SKM-1 (cell line): ENCODE measurements at regions not wholly inside any gene's neighbourhood (a gene's known extent, or its start where the extent isn't known, plus 50 kb on each side); places are given as distances from the start of the nearest gene placed in this dataset.
"Not testable (repeated sequence)": the region's sequence is repeated elsewhere in the genome, so short reads cannot be mapped to it uniquely, and the experiment has no call there.

Source experiments
- DNase-seq: peaks from one replicate; lab custom pipeline; 2025; ENCODE audit not compliant: unreplicated experiment; lab: John Stamatoyannopoulos, UW

- DNase-seq, result no peak
Observed at GRCh38 chr4:188719794-188720193, 580.6 kb downstream of the TRIML1 start.

- DNase-seq, result no peak
Observed at GRCh38 chr4:188722911-188723310, 583.7 kb downstream of the TRIML1 start.

GRCh38 chr4:188727746-188728145, 588.5 kb downstream of the TRIML1 start:
- DNase-seq, result no peak

- DNase-seq, result no peak
Observed at GRCh38 chr4:188728359-188728758, 589.1 kb downstream of the TRIML1 start.

GRCh38 chr4:188732131-188732530, 592.9 kb downstream of the TRIML1 start:
- DNase-seq, result no peak

GRCh38 chr4:188735082-188735481, 595.8 kb downstream of the TRIML1 start:
- DNase-seq, result no peak

- no peak for DNase-seq
Observed at GRCh38 chr4:188737251-188738002, 598.2 kb downstream of the TRIML1 start.

GRCh38 chr4:188738290-188738689, 599.0 kb downstream of the TRIML1 start:
- DNase-seq, result not testable (repeated sequence)

- DNase-seq, result not testable (repeated sequence)
Observed at GRCh38 chr4:188740172-188740571, 600.9 kb downstream of the TRIML1 start.

GRCh38 chr4:188740791-188741190, 601.5 kb downstream of the TRIML1 start:
- DNase-seq, result not testable (repeated sequence)

GRCh38 chr4:188754372-188755002, 615.2 kb downstream of the TRIML1 start:
- no peak for DNase-seq

- DNase-seq, result no peak
Observed at GRCh38 chr4:188767496-188767895, 628.3 kb downstream of the TRIML1 start.

GRCh38 chr4:188778905-188779304, 639.7 kb downstream of the TRIML1 start:
- DNase-seq, result no peak

GRCh38 chr4:188779581-188779980, 640.3 kb downstream of the TRIML1 start:
- no peak for DNase-seq

- DNase-seq, result no peak
Observed at GRCh38 chr4:188780028-188780427, 640.8 kb downstream of the TRIML1 start.

GRCh38 chr4:188780686-188781085, 641.4 kb downstream of the TRIML1 start:
- DNase-seq, result no peak

GRCh38 chr4:188781655-188782054, 642.4 kb downstream of the TRIML1 start:
- DNase-seq, result no peak

- no peak for DNase-seq
Observed at GRCh38 chr4:188783175-188783574, 643.9 kb downstream of the TRIML1 start.

- DNase-seq, result no peak
Observed at GRCh38 chr4:188783606-188784160, 644.4 kb downstream of the TRIML1 start.

- DNase-seq, result not testable (repeated sequence)
Observed at GRCh38 chr4:188796600-188796999, 657.4 kb downstream of the TRIML1 start.

GRCh38 chr4:188797011-188797410, 657.8 kb downstream of the TRIML1 start:
- DNase-seq, result not testable (repeated sequence)

GRCh38 chr4:188804861-188805260, 665.6 kb downstream of the TRIML1 start:
- DNase-seq, result no peak
